Lung (tissue), 11 donors: ENCODE measurements at regions not wholly inside any gene's neighbourhood (a gene's known extent, or its start where the extent isn't known, plus 50 kb on each side); places are given as distances from the start of the nearest gene placed in this dataset.

Experiments
- ATAC-seq: fragments of 200-7000 bp; cut with Tn5 transposase; one replicate; pipeline ENCODE4 v1.9.1; 2020; ENCODE audit warnings: moderate number of reproducible peaks; ENCODE audit not compliant: insufficient read depth, low FRiP score
- DNase-seq, 3 donors: peaks; one replicate each; pipeline ENCODE4 v3.0.0-alpha.2; 2013 to 2017
- H3K27ac ChIP-seq, 2 donors: one replicate each; pipeline ENCODE4 v1.5.1; 2013; ENCODE audit warnings: mild to moderate bottlenecking in 2 of 2, moderate library complexity in 2 of 2, control low read depth in 1 of 2, inconsistent platforms in 1 of 2, low read depth in 1 of 2, low read length in 1 of 2
- H3K27me3 ChIP-seq, 3 donors: one replicate each; pipeline ENCODE4 v1.5.1; 2013; ENCODE audit warnings: low read length in 2 of 3; ENCODE audit not compliant: control insufficient read depth in 3 of 3, insufficient read depth in 3 of 3
- H3K36me3 ChIP-seq, 4 donors: one replicate each; pipeline ENCODE4 v1.5.1; 2013; ENCODE audit warnings: low read length in 4 of 4, mild to moderate bottlenecking in 1 of 4, moderate library complexity in 1 of 4; ENCODE audit not compliant: control insufficient read depth in 4 of 4, insufficient read depth in 4 of 4
- H3K4me1 ChIP-seq, 5 donors: one replicate each; pipeline ENCODE4 v1.5.1; 2013; ENCODE audit warnings: low read length in 5 of 5, mild to moderate bottlenecking in 2 of 5, moderate library complexity in 1 of 5; ENCODE audit not compliant: control insufficient read depth in 5 of 5, insufficient read depth in 5 of 5
- H3K4me3 ChIP-seq: one replicate; pipeline ENCODE4 v1.5.1; 2013; ENCODE audit warnings: mild to moderate bottlenecking, control low read depth, moderate library complexity
- H3K9ac ChIP-seq, 2 donors: one replicate each; pipeline ENCODE4 v1.5.1; 2013; ENCODE audit warnings: low read length in 2 of 2, control low read depth in 1 of 2; ENCODE audit not compliant: insufficient read depth in 1 of 2
- H3K9me3 ChIP-seq, 4 donors: one replicate each; pipeline ENCODE4 v1.5.1; 2013; ENCODE audit warnings: low read length in 3 of 4, mild to moderate bottlenecking in 1 of 4, moderate library complexity in 1 of 4; ENCODE audit not compliant: control insufficient read depth in 4 of 4, insufficient read depth in 3 of 4
- CTCF ChIP-seq: IDR thresholded peaks from 2 replicates; pipeline ENCODE4 v1.5.1; 2012; ENCODE audit warnings: mild to moderate bottlenecking; ENCODE audit errors: control extremely low read depth, extremely low read depth
- WGBS, 2 donors: extraction: QIAGEN DNeasy Blood & Tissue Kit; methylation state at CpG; one replicate each; pipeline ENCODE4 v1.1.7; 2013; 5-methylcytosine and 5-hydroxymethylcytosine counted together
- donor health status: control.
- donor health status: control.
- donor health status: Bipolar disorder and iron deficiency.
- donor health status: healthy.
- donor health status: DM: yes; HTN: yes; CAD: no.

- 67 to 90% methylated on average over 4 of the region's 4 CpGs for WGBS, 2 donors
- no peak overlapping the region for H3K27ac ChIP-seq
- no peaks in the 10 kb centered on the region for H3K4me1 ChIP-seq
- H3K9me3 ChIP-seq = peaks cover 0 to 3% (median 0%) of the 10 kb centered on the region in 4 donors
- no peak overlapping the region for H3K4me3 ChIP-seq
- no peak for DNase-seq
- H3K36me3 ChIP-seq = no peaks in the 10 kb centered on the region
- TF ChIP-seq CTCF = no peak
- no peak for ATAC-seq
- H3K27me3 ChIP-seq = peaks cover 0 to 3% (median 0%) of the 10 kb centered on the region in 3 donors
- H3K9ac ChIP-seq = no peak overlapping the region
Measured at GRCh38 chr3:135564696-135565095, 400.8 kb upstream of the PPP2R3A start.

DNA sequence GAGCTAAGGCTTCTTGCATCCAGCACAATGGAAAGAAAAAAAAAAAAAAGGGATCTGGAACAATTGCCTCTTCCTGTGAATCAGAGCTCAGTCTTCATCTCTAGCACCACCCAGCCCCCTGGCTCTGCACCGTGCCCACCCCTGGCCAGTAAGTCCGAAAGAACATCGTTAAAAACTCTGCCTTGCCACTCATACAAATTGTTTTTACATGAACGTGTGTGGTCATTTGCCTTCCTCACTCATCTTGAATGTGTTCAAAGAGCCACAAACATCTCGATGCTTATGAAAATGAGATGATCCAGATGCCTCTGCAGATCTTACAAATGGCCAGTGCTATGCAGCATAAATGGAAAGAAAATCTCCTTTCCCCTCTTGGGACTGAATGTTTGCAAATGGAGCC is 400.0 kb upstream of the PPP2R3A start:
- H3K27ac ChIP-seq = no peak overlapping the region
- TF ChIP-seq CTCF = no peak
- H3K4me1 ChIP-seq = no peaks in the 10 kb centered on the region
- 57 to 62% methylated on average over 5 of the region's 5 CpGs for WGBS, 2 donors
- ATAC-seq = no peak
- peaks cover 0 to 3% (median 0%) of the 10 kb centered on the region in 3 donors for H3K27me3 ChIP-seq
- no peak overlapping the region for H3K9ac ChIP-seq
- peak; percentile 15 to 75 (median 42) for DNase-seq
- H3K9me3 ChIP-seq = peaks cover 0 to 3% (median 0%) of the 10 kb centered on the region in 4 donors
- no peaks in the 10 kb centered on the region for H3K36me3 ChIP-seq
- H3K4me3 ChIP-seq = no peak overlapping the region

DNA sequence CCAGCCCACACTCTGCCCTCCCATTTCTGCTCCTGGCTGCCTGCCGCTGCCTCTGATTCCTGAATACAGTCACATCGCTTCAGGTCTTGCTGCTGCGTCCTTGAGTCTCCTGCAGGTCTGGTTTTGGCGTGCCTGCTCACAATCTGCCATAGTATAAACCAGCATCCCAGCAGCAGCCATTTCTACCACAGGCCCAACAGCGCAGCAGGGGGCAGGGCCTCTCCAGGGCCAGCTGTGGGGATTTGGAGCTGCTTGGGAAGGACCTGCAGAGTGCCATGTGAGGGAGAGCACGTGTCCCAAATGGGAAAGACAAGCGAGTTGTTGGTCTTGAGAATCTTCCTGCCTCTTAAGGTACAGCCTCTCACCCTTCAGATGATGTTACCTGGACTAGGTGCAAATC is 398.3 kb upstream of the PPP2R3A start:
- TF ChIP-seq CTCF = no peak
- H3K4me3 ChIP-seq = no peak overlapping the region
- DNase-seq (no peak), ATAC-seq (no peak)
- H3K9me3 ChIP-seq = peaks cover 0 to 6% (median 0%) of the 10 kb centered on the region in 4 donors
- H3K36me3 ChIP-seq = no peaks in the 10 kb centered on the region
- WGBS, 2 donors = 85 to 90% methylated on average over 7 of the region's 7 CpGs
- no peaks in the 10 kb centered on the region for H3K4me1 ChIP-seq
- H3K27ac ChIP-seq = no peak overlapping the region
- no peak overlapping the region for H3K9ac ChIP-seq
- peaks cover 0 to 3% (median 0%) of the 10 kb centered on the region in 3 donors for H3K27me3 ChIP-seq

GRCh38 chr3:135576751-135577150 is 388.8 kb upstream of the PPP2R3A start:
- Histone ChIP-seq H3K4me1 (no peaks in the 10 kb centered on the region), H3K36me3 (no peaks in the 10 kb centered on the region), H3K9ac (no peak overlapping the region), H3K4me3 (no peak overlapping the region), H3K9me3 (peaks cover 0 to 3% (median 0%) of the 10 kb centered on the region in 4 donors), H3K27me3 (peaks cover 0 to 2% (median 0%) of the 10 kb centered on the region in 3 donors), H3K27ac (no peak overlapping the region)
- WGBS, 2 donors = 64 to 70% methylated on average over 7 of the region's 7 CpGs
- DNase-seq (no peak), ATAC-seq (no peak)
- TF ChIP-seq CTCF = no peak
